CD4-positive, alpha-beta T cell treated with Interleukin-21 for 1 hour (primary cell): ENCODE measurements at regions not wholly inside any gene's neighbourhood (a gene's known extent, or its start where the extent isn't known, plus 50 kb on each side); places are given as distances from the start of the nearest gene placed in this dataset.
"Not testable (repeated sequence)": the region's sequence is repeated elsewhere in the genome, so short reads cannot be mapped to it uniquely, and the experiment has no call there.

Experiments
- DNase-seq: peaks from one replicate; pipeline ENCODE4 v3.0.0-alpha.2; 2020

GRCh38 chr13:83201506-83201905 is 680.8 kb downstream of the SLITRK1 start:
- no peak for DNase-seq

- DNase-seq = no peak
Measured at GRCh38 chr13:83197316-83197715, 685.0 kb downstream of the SLITRK1 start.

GRCh38 chr13:83190020-83190419 is 692.3 kb downstream of the SLITRK1 start:
- DNase-seq = no peak

- no peak for DNase-seq
Measured at GRCh38 chr13:83184819-83185218, 697.5 kb downstream of the SLITRK1 start.

GRCh38 chr13:83184150-83184475 is 698.2 kb downstream of the SLITRK1 start:
- DNase-seq = no peak

- no peak for DNase-seq
Measured at GRCh38 chr13:83183439-83184149, 698.7 kb downstream of the SLITRK1 start.

- no peak for DNase-seq
Measured at GRCh38 chr13:83182845-83183244, 699.4 kb downstream of the SLITRK1 start.

- DNase-seq = no peak
Measured at GRCh38 chr13:83178008-83178407, 704.3 kb downstream of the SLITRK1 start.

GRCh38 chr13:83168590-83168989 is 713.7 kb downstream of the SLITRK1 start:
- no peak for DNase-seq

GRCh38 chr13:83167203-83167602 is 715.1 kb downstream of the SLITRK1 start:
- DNase-seq = no peak

GRCh38 chr13:83166550-83166949 is 715.7 kb downstream of the SLITRK1 start:
- no peak for DNase-seq

GRCh38 chr13:83162493-83162892 is 719.8 kb downstream of the SLITRK1 start:
- no peak for DNase-seq

- no peak for DNase-seq
Measured at GRCh38 chr13:83153848-83154247, 728.4 kb downstream of the SLITRK1 start.

- DNase-seq = no peak
Measured at GRCh38 chr13:83151308-83151660, 731.0 kb downstream of the SLITRK1 start.

GRCh38 chr13:83150616-83151307 is 731.5 kb downstream of the SLITRK1 start:
- no peak for DNase-seq

- no peak for DNase-seq
Measured at GRCh38 chr13:83136660-83137059, 745.6 kb downstream of the SLITRK1 start.

GRCh38 chr13:83125791-83126190 is 756.5 kb downstream of the SLITRK1 start:
- no peak for DNase-seq

GRCh38 chr13:83121896-83122295 is 760.4 kb downstream of the SLITRK1 start:
- no peak for DNase-seq

- DNase-seq = no peak
Measured at GRCh38 chr13:83117046-83117445, 765.2 kb downstream of the SLITRK1 start.

GRCh38 chr13:83101574-83102247 is 780.6 kb downstream of the SLITRK1 start:
- not testable (repeated sequence) for DNase-seq

- no peak for DNase-seq
Measured at GRCh38 chr13:83100237-83100636, 782.0 kb downstream of the SLITRK1 start.

GRCh38 chr13:83088858-83089257 is 793.4 kb downstream of the SLITRK1 start:
- DNase-seq = no peak

GRCh38 chr13:83086948-83087347 is 795.3 kb downstream of the SLITRK1 start:
- DNase-seq = no peak

- DNase-seq = no peak
Measured at GRCh38 chr13:83086088-83086487, 796.2 kb downstream of the SLITRK1 start.
